SHP77 treated with DMSO at 0.1 percent for 48 hours (cell line): ENCODE measurements at regions not wholly inside any gene's neighbourhood (a gene's known extent, or its start where the extent isn't known, plus 50 kb on each side); places are given as distances from the start of the nearest gene placed in this dataset.

Source experiments
- DNase-seq: peaks from one replicate; lab custom pipeline; 2025; lab: John Stamatoyannopoulos, UW

GRCh38 chr3:177742273-177742672, 545.0 kb upstream of the TBL1XR1 start:
- no peak for DNase-seq

GRCh38 chr3:177743173-177743890, 546.0 kb upstream of the TBL1XR1 start:
- no peak for DNase-seq

GRCh38 chr3:177744873-177745606, 547.8 kb upstream of the TBL1XR1 start:
- no peak for DNase-seq

- DNase-seq = no peak
Measured at GRCh38 chr3:177745607-177746005, 548.3 kb upstream of the TBL1XR1 start.

GRCh38 chr3:177746337-177746933, 549.2 kb upstream of the TBL1XR1 start:
- no peak for DNase-seq

GRCh38 chr3:177749836-177750235, 552.6 kb upstream of the TBL1XR1 start:
- no peak for DNase-seq

- no peak for DNase-seq
Measured at GRCh38 chr3:177750436-177750835, 553.2 kb upstream of the TBL1XR1 start.

GRCh38 chr3:177751770-177752169, 554.5 kb upstream of the TBL1XR1 start:
- no peak for DNase-seq

- DNase-seq = no peak
Measured at GRCh38 chr3:177752831-177753230, 555.5 kb upstream of the TBL1XR1 start.

GRCh38 chr3:177753451-177754155, 556.3 kb upstream of the TBL1XR1 start:
- no peak for DNase-seq

GRCh38 chr3:177754508-177754921, 557.2 kb upstream of the TBL1XR1 start:
- DNase-seq = no peak

GRCh38 chr3:177758126-177758525, 560.8 kb upstream of the TBL1XR1 start:
- no peak for DNase-seq

GRCh38 chr3:177760803-177761202, 563.5 kb upstream of the TBL1XR1 start:
- DNase-seq = no peak

- DNase-seq = no peak
Measured at GRCh38 chr3:177764377-177764912, 567.2 kb upstream of the TBL1XR1 start.

GRCh38 chr3:177764933-177765332, 567.7 kb upstream of the TBL1XR1 start:
- DNase-seq = no peak

GRCh38 chr3:177770383-177771230, 573.3 kb upstream of the TBL1XR1 start:
- DNase-seq = no peak

GRCh38 chr3:177771780-177772179, 574.5 kb upstream of the TBL1XR1 start:
- no peak for DNase-seq

- peak; percentile 40 for DNase-seq
Measured at GRCh38 chr3:177772908-177773557, 575.8 kb upstream of the TBL1XR1 start.

- no peak for DNase-seq
Measured at GRCh38 chr3:177773717-177774116, 576.4 kb upstream of the TBL1XR1 start.

- peak; percentile 70 for DNase-seq
Measured at GRCh38 chr3:177776661-177777101, 579.4 kb upstream of the TBL1XR1 start.

- DNase-seq = peak; percentile 63
Measured at GRCh38 chr3:177777699-177778098, 580.4 kb upstream of the TBL1XR1 start.
